ENCODE measurements at regions not wholly inside any gene's neighbourhood (a gene's known extent, or its start where the extent isn't known, plus 50 kb on each side); places are given as distances from the start of the nearest gene placed in this dataset.

GRCh38 chr5:74056107-74056788 lies 430.3 kb downstream of the ARHGEF28 start:
- Histone ChIP-seq H3K4me1 (ENCODE audit: control insufficient read depth, insufficient read depth, low read length) (no peaks in the 10 kb centered on the region; the same call in 1 of the 2 replicates), H3K4me3 (ENCODE audit: low read depth, low read length) (no peak overlapping the region), H3K36me3 (ENCODE audit: control insufficient read depth in 2 of 2, insufficient read depth in 1 of 2, low read length in 2 of 2) (no peaks in the 10 kb centered on the region), H3K9me3 (ENCODE audit: control insufficient read depth, insufficient read depth, low read depth, low read length) (no peaks in the 10 kb centered on the region), H3K27ac (ENCODE audit: extremely low read depth, low read depth, low read length) (no peak overlapping the region)
- ChIA-PET POLR2A (no interaction called here), CTCF (interaction anchor here (0.6 to 1.7 kb wide), 9 partner anchors 10 to 584 kb away, joined by 3 to 6 read pairs (median 3); no protein-coding TSS in a partner anchor)
- TF ChIP-seq ZNF18 (tag by site-specific recombination; IDR thresholded peaks at IDR 0.05) (0 out of 2 replicates have a peak, but pooled peaks have one; percentile 36), GFI1B (tag by site-specific recombination; IDR thresholded peaks at IDR 0.05) (no peak)

- Histone ChIP-seq H3K27ac (ENCODE audit: extremely low read depth, low read depth, low read length) (no peak overlapping the region), H3K9me3 (ENCODE audit: control insufficient read depth, insufficient read depth, low read depth, low read length) (no peaks in the 10 kb centered on the region), H3K4me1 (ENCODE audit: control insufficient read depth, insufficient read depth, low read length) (no peaks in the 10 kb centered on the region; the same call in 1 of the 2 replicates), H3K4me3 (ENCODE audit: low read depth, low read length) (no peak overlapping the region), H3K36me3 (ENCODE audit: control insufficient read depth in 2 of 2, insufficient read depth in 1 of 2, low read length in 2 of 2) (no peaks in the 10 kb centered on the region)
- TF ChIP-seq ZFHX2 (tag by site-specific recombination; conservative IDR thresholded peaks at IDR 0.05), result peak; percentile 26; the same call in 1 of the 2 replicates
- TF ChIP-seq ZNF626 (tag by site-specific recombination; IDR thresholded peaks at IDR 0.05), result no peak
- CTCF ChIA-PET, result interaction anchor here (0.5 to 1.7 kb wide), 7 partner anchors 9 to 584 kb away, joined by 3 to 6 read pairs (median 3); no protein-coding TSS in a partner anchor
- POLR2A ChIA-PET, result no interaction called here
These were observed 429.6 kb downstream of the ARHGEF28 start for GRCh38 chr5:74055486-74056106.

- Histone ChIP-seq H3K36me3 (ENCODE audit: control insufficient read depth in 2 of 2, insufficient read depth in 1 of 2, low read length in 2 of 2) (no peaks in the 10 kb centered on the region), H3K4me3 (ENCODE audit: low read depth, low read length) (no peak overlapping the region), H3K4me1 (ENCODE audit: control insufficient read depth, insufficient read depth, low read length) (no peaks in the 10 kb centered on the region; the same call in 1 of the 2 replicates), H3K27ac (ENCODE audit: extremely low read depth, low read depth, low read length) (no peak overlapping the region), H3K9me3 (ENCODE audit: control insufficient read depth, insufficient read depth, low read depth, low read length) (no peaks in the 10 kb centered on the region)
- ChIA-PET POLR2A (no interaction called here), CTCF (interaction anchor here (0.5 to 1.7 kb wide), 2 partner anchors 8 to 263 kb away, joined by 5 to 6 read pairs; no protein-coding TSS in a partner anchor)
- TF ChIP-seq ZNF510 (tag by site-specific recombination; IDR thresholded peaks at IDR 0.05; ENCODE audit: insufficient replicate concordance) (no peak), ZBTB17 (tag by site-specific recombination; IDR thresholded peaks at IDR 0.05) (no peak), ZBTB7A (tag by site-specific recombination; IDR thresholded peaks at IDR 0.05; ENCODE audit: low read depth) (no peak), ZSCAN4 (tag by site-specific recombination; IDR thresholded peaks at IDR 0.05) (no peak), HIC1 (tag by site-specific recombination; IDR thresholded peaks at IDR 0.05) (no peak), TSHZ1 (tag by site-specific recombination; IDR thresholded peaks at IDR 0.05; ENCODE audit: borderline replicate concordance) (no peak), ZNF768 (tag by site-specific recombination; IDR thresholded peaks at IDR 0.05) (no peak)
These were observed 428.8 kb downstream of the ARHGEF28 start for GRCh38 chr5:74054641-74055421.

Measured in HEK293 (cell line).